ENCODE measurements at regions not wholly inside any gene's neighbourhood (a gene's known extent, or its start where the extent isn't known, plus 50 kb on each side); places are given as distances from the start of the nearest gene placed in this dataset.
"Not testable (repeated sequence)": the region's sequence is repeated elsewhere in the genome, so short reads cannot be mapped to it uniquely, and the experiment has no call there.

DNA sequence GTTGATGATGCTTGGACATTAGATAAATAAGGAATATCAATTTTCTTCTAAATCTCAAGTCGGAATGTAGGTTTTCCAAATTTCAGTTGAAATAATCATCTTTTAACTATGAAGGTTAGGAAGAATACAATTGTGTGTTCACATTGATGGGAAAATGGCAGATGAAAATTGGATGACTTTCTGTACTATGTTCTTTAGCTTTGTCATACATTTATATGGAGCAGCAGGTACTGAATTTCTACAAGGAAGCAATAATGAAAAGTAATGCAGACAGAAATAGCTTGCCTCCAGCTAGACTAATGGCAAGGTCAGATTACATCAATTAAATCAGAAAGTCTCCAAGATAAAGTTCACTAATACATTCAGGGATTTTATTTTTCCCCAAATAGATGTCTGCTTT is 1423.7 kb upstream of the PCDH20 start:
- DNase-seq (ENCODE audit: low spot score in 2 of 2) (no peak), FAIRE-seq (no peak)

DNA sequence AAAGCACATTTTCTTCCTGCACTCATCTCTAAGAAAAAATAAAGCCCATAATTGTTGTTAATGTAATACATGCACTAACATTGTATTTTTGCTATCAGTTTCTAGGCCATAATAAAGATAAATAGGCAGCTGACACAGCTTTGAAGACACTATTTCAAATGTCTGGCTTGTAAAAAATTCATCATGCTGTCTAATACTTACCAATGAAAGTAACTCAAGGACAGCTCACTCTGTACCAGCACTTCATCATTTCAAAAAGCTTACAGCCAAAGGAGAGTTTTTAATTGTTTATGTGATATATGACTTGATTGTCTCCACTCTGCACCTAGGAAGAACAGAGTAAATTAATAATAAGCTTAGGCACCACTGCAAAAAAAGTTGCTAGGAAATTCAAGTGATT is 1423.3 kb upstream of the PCDH20 start:
- DNase-seq (ENCODE audit: low spot score in 2 of 2) (no peak), FAIRE-seq (no peak)

DNA sequence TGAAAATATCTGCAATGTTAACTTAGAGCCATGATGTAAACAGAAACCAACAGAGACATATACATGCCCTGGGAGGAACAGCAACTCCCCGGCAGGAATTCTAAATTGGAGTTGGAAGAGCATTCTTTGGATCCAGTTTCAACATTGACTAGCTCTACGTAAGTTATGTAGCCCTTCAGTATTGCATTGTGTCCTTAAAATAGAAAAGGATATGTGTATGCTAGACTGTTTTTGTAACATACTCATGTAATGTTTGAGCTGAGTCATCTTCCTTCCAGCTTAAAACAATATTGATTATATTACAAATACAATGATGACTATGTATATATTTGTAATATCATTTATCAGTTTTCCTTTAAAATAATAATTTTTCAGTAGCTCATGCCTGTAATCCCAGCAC is 1422.2 kb upstream of the PCDH20 start:
- no peak for FAIRE-seq
- no peak for DNase-seq (ENCODE audit: low spot score in 2 of 2)

DNA sequence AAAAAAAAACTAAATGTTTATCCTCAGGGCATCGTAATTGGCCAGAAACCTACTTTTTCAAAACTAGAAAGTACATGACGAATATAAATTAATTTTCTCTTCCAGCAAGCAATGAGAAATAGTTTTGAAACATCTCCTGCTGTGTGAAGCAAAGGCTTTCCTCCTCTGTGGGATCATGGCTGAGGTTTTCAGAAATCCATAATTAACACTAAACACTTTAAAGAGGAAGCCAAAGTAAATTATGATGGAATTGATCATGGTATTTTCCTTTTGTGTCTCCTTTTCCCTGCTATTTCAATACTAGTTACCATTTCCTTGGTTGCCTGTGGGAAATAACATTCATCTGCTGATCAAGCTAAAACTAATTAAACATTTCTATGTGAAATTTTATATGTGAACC is 1413.8 kb upstream of the PCDH20 start:
- DNase-seq (ENCODE audit: low spot score in 2 of 2), result no peak
- FAIRE-seq, result no peak

DNA sequence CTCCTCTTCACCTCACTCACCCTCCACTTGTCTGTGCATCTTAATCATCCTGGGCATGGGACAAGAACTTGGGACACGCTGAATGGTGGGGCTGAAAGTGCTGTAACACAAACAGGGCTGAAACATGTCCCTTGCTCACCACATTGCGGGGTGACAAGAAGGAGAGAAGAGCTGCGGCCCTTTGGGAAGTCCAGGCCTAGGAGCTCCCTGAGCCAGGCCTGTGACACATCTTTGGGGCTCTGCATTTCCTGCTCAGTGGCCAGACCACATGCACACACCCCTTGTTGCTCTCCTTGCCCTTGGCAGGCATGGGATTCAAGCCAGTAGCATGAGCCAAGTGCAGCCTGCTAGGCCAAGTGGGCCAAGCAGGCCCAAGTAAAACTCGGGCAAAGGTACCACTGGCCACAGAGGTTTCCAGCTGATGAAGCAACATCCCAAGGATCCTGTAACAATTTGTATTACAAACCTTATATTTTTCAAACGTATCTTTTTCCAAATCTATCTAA is 1384.3 kb upstream of the PCDH20 start:
- no peak for FAIRE-seq
- no peak for DNase-seq (ENCODE audit: low spot score in 2 of 2)

DNA sequence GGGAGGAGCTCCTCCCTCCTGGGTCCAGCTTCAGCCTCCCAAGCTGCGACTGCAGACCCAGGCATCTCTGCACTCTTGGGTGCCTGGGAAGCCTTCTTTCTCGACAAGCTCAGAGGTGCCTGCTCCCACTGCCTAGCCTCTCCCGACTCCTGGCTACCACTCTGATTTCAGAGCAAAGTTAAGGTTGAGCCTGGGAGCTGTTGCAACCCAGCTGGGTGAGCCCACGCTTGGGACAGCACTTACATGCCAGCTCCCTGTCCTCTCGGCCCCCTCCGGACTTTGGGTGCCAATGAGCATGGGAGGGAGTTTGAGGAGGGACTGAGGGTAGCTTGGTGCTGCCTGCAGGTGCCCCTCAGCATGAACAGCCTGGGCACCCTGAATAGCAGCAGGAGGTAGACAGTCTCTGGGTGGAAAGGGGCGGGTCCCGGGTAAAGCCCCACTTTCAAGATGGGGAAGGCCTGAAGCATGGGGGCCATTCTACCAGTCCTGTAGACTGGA is 1383.4 kb upstream of the PCDH20 start:
- no peak for DNase-seq (ENCODE audit: low spot score in 2 of 2)

DNA sequence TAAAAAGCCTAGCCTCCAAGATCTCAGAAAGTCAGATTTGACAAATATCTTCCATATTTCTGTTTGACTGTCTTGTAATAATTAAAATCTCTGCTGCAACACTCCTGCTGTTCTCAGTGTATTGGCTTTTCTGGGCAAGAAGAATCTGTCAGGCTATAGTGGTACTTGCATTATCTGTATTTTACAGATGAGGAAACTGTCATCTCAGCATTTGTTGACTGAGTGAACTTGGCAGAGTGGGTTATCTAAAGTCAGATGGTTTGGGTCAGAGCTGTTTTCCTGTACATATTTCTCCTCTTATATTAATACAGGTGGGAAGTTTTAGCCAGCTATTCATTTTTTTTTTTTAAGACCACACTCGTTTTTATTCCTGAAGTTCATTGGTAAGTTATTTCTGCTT is 1378.2 kb upstream of the PCDH20 start:
- DNase-seq (ENCODE audit: low spot score in 2 of 2), result no peak

More for the DNA sequence above, 1383.4 kb upstream of the PCDH20 start:
- FAIRE-seq, result no peak

DNA sequence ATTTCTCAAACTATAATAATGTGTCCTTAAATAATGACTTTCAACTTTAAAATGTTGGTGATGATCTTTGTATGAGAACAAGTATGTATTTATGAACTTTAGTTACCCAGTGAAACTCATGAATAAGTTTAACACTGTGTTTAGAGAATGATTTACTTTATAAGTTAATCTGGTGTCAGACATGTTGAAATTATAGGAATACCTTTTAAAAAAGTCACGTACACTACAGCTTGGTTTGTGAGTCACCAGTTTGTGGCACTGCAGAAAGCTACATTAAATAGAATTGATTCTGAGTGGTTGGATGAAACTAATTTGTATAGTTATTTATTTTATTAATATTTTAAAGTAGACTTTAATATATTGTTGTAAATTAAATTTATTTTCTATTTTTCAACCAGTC is 1366.2 kb upstream of the PCDH20 start:
- no peak for FAIRE-seq

More for the DNA sequence above, 1378.2 kb upstream of the PCDH20 start:
- FAIRE-seq, result no peak

DNA sequence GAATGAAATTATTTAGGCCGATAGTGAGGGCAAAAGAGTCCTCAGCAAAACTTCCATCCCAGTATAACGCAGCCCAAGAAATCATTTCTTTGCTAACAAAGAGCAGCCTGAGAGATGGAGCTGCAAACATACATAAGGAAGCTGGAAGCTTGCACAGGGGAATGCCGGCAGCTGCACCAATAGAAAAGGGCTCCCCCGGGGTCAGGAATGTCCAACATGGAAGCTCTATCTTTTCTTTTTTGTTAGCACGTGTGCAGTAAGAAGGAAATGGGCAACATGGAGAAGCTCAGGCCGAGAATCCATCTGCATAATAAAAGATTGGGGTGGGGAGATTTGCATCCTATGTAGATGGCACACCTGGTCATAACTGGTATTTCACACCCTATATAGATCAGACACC is 1363.5 kb upstream of the PCDH20 start:
- DNase-seq (ENCODE audit: low spot score in 2 of 2), result no peak
- no peak for FAIRE-seq

More for the DNA sequence above, 1366.2 kb upstream of the PCDH20 start:
- DNase-seq (ENCODE audit: low spot score in 2 of 2), result no peak

DNA sequence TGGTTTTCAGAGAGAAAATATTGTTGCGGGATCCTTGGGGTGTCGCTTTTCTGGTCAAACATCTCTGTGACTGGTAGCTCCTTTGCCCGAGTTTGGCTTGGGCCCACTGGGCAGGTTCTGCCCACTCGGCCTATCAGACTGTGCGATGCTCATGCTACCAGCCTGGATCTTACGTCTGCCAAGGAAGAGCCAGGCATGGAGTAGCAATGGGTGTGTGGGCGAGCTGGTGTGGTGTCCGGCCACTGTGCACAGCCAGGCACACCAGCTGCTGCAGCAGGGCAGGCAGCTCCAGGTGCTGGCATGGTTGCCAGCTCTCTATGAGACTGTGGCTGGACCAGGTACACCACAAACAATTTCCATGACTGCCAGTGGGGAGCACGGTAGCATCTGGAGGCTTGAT is 1351.8 kb upstream of the PCDH20 start:
- no peak for DNase-seq (ENCODE audit: low spot score in 2 of 2)
- FAIRE-seq, result no peak

DNA sequence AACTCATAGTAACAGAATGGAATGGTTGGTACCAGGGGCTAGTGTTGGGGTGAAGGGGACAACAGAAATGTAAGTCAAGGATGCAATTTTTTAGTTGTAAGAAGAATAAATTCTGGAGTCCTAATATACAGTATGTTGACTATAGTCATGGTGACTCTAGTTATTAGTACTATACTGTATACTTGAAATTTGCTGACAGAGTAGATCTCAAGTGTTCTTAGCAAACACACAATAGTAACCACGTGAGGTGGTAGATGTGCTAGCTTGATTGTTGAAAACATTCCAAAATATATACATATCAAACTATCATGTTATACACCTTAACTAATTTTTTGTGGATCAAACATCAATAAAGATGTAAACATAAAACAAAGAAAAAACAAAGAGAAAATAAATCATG is 1345.1 kb upstream of the PCDH20 start:
- no peak for FAIRE-seq
- no peak for DNase-seq (ENCODE audit: low spot score in 2 of 2)

DNA sequence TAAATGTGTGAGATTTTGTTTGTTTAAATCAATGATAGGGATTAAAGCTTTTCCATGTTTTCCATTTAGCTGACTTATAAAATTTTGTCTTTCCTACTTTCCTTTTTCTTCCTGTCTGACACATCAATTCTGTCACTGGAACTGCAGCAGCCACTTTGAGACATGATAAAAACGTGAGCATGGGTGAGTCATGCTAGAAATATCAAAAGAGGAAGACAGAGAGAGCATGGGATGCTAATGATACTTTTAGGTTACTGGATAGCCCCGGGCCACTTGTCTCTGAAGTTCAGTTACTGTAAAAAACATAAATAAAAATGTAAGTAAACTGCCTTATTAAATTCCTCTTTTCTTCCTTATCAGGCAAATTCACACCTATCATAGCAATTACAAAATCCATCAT is 1332.0 kb upstream of the PCDH20 start:
- no peak for FAIRE-seq
- no peak for DNase-seq (ENCODE audit: low spot score in 2 of 2)

DNA sequence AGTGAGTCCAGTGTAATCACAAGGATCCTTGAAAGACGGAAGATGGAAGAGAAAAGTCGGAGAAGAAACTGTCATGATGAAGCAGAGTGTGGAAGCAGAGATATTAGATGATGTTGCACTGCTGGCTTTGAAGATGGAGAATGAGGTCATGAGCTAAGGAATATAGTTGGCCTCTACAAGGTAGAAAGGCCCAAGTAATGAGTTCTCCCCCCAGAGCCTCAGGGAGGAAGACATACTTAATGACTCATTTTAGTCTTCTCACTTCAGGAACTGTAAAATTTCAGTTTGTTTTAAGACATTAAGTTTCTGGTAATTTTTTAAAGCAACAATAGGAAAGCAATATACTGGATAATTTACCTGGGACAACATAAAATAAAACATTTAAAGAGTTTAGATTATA is 1331.5 kb upstream of the PCDH20 start:
- FAIRE-seq (no peak), DNase-seq (ENCODE audit: low spot score in 2 of 2) (no peak)

DNA sequence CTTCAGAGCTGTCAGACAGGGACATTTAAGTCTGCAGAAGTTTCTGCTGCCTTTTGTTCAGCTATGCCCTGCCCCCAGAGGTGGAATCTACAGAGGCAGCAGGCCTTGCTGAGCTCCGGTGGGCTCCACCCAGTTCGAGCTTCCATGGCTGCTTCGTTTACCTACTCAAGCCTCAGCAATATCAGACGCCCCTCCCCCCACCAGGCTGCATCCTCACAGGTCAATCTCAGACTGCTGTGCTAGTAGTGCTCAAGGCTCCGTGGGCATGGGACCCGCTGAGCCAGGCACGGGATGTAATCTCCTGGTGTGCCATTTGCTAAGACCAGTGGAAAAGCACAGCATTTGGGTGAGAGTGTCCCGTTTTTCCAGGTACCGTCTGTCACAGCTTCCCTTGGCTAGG is 1314.1 kb upstream of the PCDH20 start:
- DNase-seq (ENCODE audit: low spot score in 2 of 2); FAIRE-seq: not testable (repeated sequence)

DNA sequence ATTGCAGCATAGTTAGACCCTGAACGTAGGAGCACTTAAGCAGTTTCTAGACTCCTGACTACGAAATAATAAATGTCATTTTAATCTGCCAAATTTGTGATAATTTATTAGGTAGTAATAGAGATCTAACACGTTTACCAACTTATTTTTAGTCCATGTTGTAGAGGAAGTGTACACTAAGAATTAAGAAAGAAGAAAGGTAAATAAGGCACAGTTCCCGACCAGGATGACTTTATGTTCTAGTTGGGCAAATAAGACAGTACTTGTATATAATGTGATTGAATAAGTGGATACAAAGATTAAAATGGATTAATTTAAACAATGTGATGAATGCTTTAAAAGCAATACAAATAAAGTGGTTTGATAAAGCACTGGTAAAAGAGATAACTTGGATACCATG is 1306.2 kb upstream of the PCDH20 start:
- no peak for FAIRE-seq

DNA sequence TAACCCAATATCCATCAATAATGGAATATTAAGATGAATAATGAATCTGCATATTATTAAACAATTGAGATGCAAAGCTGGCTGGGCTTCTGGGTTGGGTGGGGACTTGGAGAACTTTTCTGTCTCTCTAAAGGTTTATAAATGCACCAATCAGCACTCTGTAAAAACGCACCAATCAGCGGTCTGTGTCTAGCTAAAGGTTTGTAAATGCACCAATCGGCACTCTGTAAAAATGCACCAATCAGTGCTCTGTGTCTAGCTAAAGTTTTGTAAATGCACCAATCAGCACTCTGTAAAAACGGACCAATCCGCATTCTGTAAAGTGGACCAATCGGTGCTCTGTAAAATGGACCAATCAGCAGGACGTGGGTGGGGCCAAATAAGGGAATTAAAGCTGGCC is 1296.3 kb upstream of the PCDH20 start:
- not testable (repeated sequence) for DNase-seq (ENCODE audit: low spot score in 2 of 2); FAIRE-seq

More for the DNA sequence above, 1306.2 kb upstream of the PCDH20 start:
- no peak for DNase-seq (ENCODE audit: low spot score in 2 of 2)

DNA sequence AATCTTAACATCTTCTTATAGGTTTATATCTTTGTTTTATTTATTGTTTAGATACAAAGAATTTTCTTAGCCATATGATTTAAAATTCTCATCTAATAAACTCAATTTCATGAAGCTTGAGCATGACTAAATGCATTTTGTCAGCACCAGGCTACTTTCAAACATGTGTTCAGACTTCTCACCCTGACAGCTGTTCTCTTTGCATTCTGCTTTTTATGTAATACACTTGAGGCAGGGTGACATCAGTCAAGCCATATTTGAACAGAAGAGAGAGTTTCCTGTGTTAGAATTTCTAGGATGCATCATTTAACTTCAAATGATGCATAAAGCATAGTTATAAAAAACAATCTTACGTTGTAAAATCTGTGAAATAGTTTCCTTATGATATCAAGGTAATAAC is 1295.1 kb upstream of the PCDH20 start:
- no peak for FAIRE-seq
- DNase-seq (ENCODE audit: low spot score in 2 of 2), result no peak

DNA sequence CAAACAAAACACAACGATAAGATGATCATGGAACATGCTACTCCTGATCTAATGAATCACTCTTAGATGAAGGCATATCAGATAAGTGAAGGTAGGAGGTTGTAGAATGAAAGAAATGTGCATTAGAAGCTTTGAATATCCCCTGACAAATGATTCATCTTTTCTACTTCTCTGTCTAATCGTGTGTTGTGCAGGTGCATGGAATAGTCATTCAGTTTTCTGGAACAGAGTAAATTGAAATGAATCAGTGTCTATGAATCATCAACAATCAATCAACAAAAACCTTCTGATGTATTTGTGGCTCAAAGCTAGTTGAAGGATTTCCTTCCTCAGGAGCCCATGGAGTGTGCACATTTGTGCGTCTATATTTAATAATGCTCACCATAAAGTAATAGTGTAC is 1290.4 kb upstream of the PCDH20 start:
- DNase-seq (ENCODE audit: low spot score in 2 of 2), result no peak
- FAIRE-seq, result no peak

DNA sequence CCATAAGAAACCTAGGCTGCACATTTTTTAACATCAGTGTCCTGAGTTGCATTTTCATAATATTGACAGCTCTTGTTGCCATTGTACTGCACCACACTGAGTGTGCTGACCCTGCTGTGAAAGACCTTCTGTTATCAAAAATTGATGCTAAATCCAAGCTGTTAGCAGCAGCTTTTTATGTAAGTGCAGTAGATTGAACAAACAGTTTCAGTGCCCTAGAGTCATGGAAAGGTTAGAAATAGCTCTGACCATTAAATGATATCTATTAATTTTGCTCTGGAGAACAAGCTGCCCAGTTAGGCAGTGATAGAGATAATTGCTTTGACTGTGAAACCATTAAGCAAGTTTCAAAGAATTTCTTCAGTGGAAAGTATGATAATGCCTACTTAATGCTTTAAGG is 1289.2 kb upstream of the PCDH20 start:
- FAIRE-seq (no peak), DNase-seq (ENCODE audit: low spot score in 2 of 2) (no peak)

DNA sequence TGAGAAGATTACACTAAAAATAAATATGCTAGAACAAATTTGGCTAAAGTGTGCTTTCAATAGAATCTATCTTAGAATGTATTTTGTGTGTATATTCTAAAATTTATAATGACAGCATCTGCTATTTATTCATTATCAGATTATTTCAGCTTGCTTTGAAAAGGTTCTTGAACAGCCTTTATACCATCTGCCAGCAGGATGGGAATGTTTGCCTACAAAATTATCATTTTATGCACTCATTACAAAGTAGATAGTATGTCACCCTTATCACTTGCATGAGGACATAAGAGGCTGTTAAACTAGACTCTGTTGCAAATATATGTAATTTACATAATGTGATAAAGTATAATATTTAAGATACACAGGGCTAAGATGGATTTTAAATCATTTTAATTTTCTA is 1286.9 kb upstream of the PCDH20 start:
- DNase-seq (ENCODE audit: low spot score in 2 of 2) (no peak), FAIRE-seq (no peak)

DNA sequence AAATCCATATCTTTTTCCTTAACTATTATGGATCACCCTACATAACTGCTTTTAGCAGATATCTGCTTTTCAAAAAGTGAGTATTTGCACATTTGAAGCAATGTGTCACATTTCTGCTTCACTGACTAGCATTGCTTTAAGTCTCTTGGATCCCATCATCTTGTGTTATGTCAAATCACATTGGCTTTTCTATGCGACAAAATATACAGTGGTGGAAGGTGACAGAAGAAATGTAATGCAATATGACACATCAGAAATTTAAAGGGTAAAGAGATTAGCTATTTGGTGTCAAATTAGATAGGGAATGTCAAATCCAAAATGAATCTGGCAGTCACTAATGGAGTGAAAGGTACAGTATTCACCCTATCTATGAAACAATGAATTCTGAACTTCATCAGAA is 1282.1 kb upstream of the PCDH20 start:
- FAIRE-seq (no peak), DNase-seq (ENCODE audit: low spot score in 2 of 2) (no peak)

DNA sequence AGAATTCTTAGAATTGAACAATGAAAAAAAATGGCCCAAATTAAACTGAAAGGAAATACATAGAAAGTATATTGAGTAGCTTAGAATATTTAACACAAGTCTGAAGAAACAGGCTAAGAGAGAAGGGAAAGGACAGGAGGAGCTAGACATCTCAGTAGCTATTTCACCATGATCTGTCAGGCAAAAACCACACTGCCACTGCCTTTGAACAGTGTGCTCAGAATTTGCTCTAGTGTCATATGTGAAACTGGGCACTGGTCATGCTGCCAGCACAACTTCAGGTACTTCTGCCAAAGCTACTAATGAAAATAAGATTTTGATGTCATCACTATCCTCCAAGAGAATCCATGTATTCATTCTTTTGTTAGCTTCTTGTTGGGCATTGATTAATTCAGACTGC is 1280.8 kb upstream of the PCDH20 start:
- no peak for DNase-seq (ENCODE audit: low spot score in 2 of 2)
- no peak for FAIRE-seq

DNA sequence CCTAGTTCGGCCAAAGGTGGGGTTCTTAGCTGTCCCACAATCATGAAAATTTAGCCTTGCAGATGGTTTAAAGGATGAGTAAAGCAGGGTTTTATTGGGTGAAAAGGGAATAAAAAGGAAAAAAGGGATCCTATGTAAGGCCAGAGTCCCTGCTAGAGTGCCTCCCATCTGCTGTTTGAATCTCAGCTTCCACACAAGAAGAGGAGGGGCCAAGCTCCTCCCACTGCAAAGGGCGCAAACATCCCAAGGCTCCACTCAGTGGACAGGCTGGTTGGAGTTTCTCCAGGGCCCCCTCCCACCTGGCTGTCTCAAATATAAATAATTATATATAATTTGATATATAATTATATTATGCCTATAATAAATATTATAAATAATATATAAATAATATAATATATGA is 1272.1 kb upstream of the PCDH20 start:
- DNase-seq (ENCODE audit: low spot score in 2 of 2) (no peak), FAIRE-seq (no peak)

All from frontal cortex (tissue), 3 donors.